Testis (tissue), 2 donors: ENCODE measurements at regions not wholly inside any gene's neighbourhood (a gene's known extent, or its start where the extent isn't known, plus 50 kb on each side); places are given as distances from the start of the nearest gene placed in this dataset.

Source experiments
- POLR2A ChIP-seq: fragments of 450-650 bp; IDR thresholded peaks from one replicate; pipeline ENCODE4 v1.6.1; 2017; ENCODE audit warnings: antibody characterized with exemption, mild to moderate bottlenecking, moderate library complexity
- TF ChIP-seq, protein P1 (sequence below), 3 experiments: fragments of 450-650 bp in 2 of 3; fragments of 200-600 bp in 1 of 3; sonication (generic) in 1 of 3; IDR thresholded peaks; one replicate each; pipeline ENCODE4 v1.5.1; 2016 to 2019; ENCODE audit warnings: antibody characterized with exemption in 3 of 3, mild to moderate bottlenecking in 2 of 3, moderate library complexity in 1 of 3

DNA sequence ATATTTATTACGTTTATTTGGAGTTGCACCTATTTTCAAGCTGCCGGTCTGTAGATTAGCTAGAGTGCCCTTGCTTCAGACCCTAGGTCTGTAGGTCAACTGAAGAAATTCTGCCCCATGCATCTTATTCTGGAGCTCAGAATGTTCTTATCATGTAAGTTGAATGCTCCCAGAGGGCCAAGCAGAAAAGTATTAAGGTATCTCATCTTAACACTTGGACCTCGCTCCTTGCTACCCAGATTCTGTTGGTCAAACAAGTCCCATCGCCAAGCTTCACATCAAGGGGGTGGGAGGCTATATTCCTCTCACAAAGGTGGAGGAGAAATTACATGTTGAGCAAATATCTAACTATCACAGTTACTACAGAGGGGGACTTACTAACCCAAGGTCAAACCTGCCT lies 187.7 kb downstream of the C1orf94 start:
- TF ChIP-seq, protein P1, sequence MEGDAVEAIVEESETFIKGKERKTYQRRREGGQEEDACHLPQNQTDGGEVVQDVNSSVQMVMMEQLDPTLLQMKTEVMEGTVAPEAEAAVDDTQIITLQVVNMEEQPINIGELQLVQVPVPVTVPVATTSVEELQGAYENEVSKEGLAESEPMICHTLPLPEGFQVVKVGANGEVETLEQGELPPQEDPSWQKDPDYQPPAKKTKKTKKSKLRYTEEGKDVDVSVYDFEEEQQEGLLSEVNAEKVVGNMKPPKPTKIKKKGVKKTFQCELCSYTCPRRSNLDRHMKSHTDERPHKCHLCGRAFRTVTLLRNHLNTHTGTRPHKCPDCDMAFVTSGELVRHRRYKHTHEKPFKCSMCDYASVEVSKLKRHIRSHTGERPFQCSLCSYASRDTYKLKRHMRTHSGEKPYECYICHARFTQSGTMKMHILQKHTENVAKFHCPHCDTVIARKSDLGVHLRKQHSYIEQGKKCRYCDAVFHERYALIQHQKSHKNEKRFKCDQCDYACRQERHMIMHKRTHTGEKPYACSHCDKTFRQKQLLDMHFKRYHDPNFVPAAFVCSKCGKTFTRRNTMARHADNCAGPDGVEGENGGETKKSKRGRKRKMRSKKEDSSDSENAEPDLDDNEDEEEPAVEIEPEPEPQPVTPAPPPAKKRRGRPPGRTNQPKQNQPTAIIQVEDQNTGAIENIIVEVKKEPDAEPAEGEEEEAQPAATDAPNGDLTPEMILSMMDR (IDR thresholded peaks at IDR 0.05) = no peak
- no peak for TF ChIP-seq POLR2A
